OCI-LY3 (cell line): ENCODE measurements at regions not wholly inside any gene's neighbourhood (a gene's known extent, or its start where the extent isn't known, plus 50 kb on each side); places are given as distances from the start of the nearest gene placed in this dataset.

Experiments
- H2AFZ ChIP-seq: fragments of 200-600, 300-600 bp; shearing (Covaris generic); 2 replicates; pipeline ENCODE4 v1.6.0; 2014; ENCODE audit warnings: antibody characterized with exemption, low read depth, low read length
- H3K27ac ChIP-seq: fragments of 200-600, 300-600 bp; sonication (generic); 2 replicates; pipeline ENCODE4 v1.5.1; 2014; ENCODE audit warnings: mild to moderate bottlenecking, low read length, moderate library complexity, mixed read lengths
- H3K27me3 ChIP-seq: fragments of 200-600, 300-600 bp; sonication (generic); 2 replicates; pipeline ENCODE4 v1.6.1; 2014; ENCODE audit warnings: low read depth, low read length, mixed read lengths
- H3K36me3 ChIP-seq: fragments of 200-600, 300-600 bp; sonication (generic); replicated peaks from 2 replicates; pipeline ENCODE3; 2014; ENCODE audit warnings: low read depth, low read length, mixed read lengths
- H3K4me1 ChIP-seq: fragments of 300-600, 200-600 bp; sonication (generic); 2 replicates; pipeline ENCODE4 v1.6.1; 2014; ENCODE audit warnings: low read length, mixed read lengths
- H3K4me2 ChIP-seq: fragments of 200-600, 300-600 bp; sonication (generic); 2 replicates; pipeline ENCODE4 v1.6.1; 2014; ENCODE audit warnings: low read length, mixed read lengths
- H3K4me3 ChIP-seq: fragments of 300-600, 200-600 bp; sonication (generic); 2 replicates; pipeline ENCODE4 v1.5.1; 2014; ENCODE audit warnings: antibody characterized with exemption, mild to moderate bottlenecking, low read length, moderate library complexity
- H3K79me2 ChIP-seq: fragments of 300-600, 200-600 bp; shearing (Covaris generic); 2 replicates; pipeline ENCODE4 v1.6.1; 2014; ENCODE audit warnings: mild to moderate bottlenecking, low read length, mixed read lengths
- H3K9ac ChIP-seq: fragments of 300-600, 200-600 bp; shearing (Covaris generic); 2 replicates; pipeline ENCODE4 v1.6.0; 2014; ENCODE audit warnings: mild to moderate bottlenecking, low read length, moderate library complexity
- H3K9me3 ChIP-seq: fragments of 200-600, 300-600 bp; shearing (Covaris generic); 2 replicates; pipeline ENCODE4 v1.6.1; 2014; ENCODE audit warnings: low read length, mixed read lengths; ENCODE audit not compliant: insufficient read depth
- H4K20me1 ChIP-seq: fragments of 200-600, 300-600 bp; sonication (generic); 2 replicates; pipeline ENCODE4 v1.6.1; 2016; ENCODE audit warnings: low read length, mixed read lengths; ENCODE audit not compliant: insufficient read depth
- CTCF ChIP-seq: fragments of 200-600, 300-600 bp; sonication (generic); IDR thresholded peaks from 2 replicates; pipeline ENCODE4 v1.5.1; 2014; ENCODE audit warnings: antibody characterized with exemption, low read length, low read depth
- EZH2phosphoT487 ChIP-seq: fragments of 200-600 bp; shearing (Covaris generic); IDR thresholded peaks from 2 replicates; pipeline ENCODE4 v1.6.1; 2018; ENCODE audit warnings: antibody characterized with exemption, mixed run types, low read depth

GRCh38 chr2:100755441-100755840 is 64.5 kb upstream of the NPAS2 start:
- no peaks in the 10 kb centered on the region for H3K79me2 ChIP-seq
- no peaks in the 10 kb centered on the region for H3K4me1 ChIP-seq
- no peaks in the 10 kb centered on the region for H3K9me3 ChIP-seq
- peaks cover 40% of the 10 kb centered on the region for H3K27me3 ChIP-seq
- no peak overlapping the region for H3K27ac ChIP-seq
- TF ChIP-seq EZH2phosphoT487 (no peak), CTCF (no peak)
- H4K20me1 ChIP-seq, result no peaks in the 10 kb centered on the region
- no peak overlapping the region for H3K4me2 ChIP-seq
- H3K4me3 ChIP-seq, result no peak overlapping the region
- H3K36me3 ChIP-seq, result no peaks in the 10 kb centered on the region
- no peak overlapping the region for H2AFZ ChIP-seq
- H3K9ac ChIP-seq, result no peak overlapping the region

GRCh38 chr2:100756704-100757103 is 63.2 kb upstream of the NPAS2 start:
- Histone ChIP-seq H3K79me2 (no peaks in the 10 kb centered on the region), H3K4me2 (no peak overlapping the region), H3K4me1 (no peaks in the 10 kb centered on the region), H4K20me1 (no peaks in the 10 kb centered on the region), H3K27ac (no peak overlapping the region), H3K9me3 (no peaks in the 10 kb centered on the region), H3K27me3 (peaks cover 34% of the 10 kb centered on the region), H3K36me3 (no peaks in the 10 kb centered on the region), H3K9ac (no peak overlapping the region), H3K4me3 (no peak overlapping the region), H2AFZ (no peak overlapping the region)
- TF ChIP-seq EZH2phosphoT487 (no peak), CTCF (no peak)

GRCh38 chr2:100757621-100758394 is 62.1 kb upstream of the NPAS2 start:
- TF ChIP-seq CTCF (no peak), EZH2phosphoT487 (no peak)
- H3K4me3 ChIP-seq, result no peak overlapping the region
- no peak overlapping the region for H3K27ac ChIP-seq
- H3K27me3 ChIP-seq, result peaks cover 29% of the 10 kb centered on the region
- no peaks in the 10 kb centered on the region for H3K4me1 ChIP-seq
- H3K36me3 ChIP-seq, result no peaks in the 10 kb centered on the region
- no peak overlapping the region for H3K9ac ChIP-seq
- H3K9me3 ChIP-seq, result no peaks in the 10 kb centered on the region
- no peak overlapping the region for H3K4me2 ChIP-seq
- H4K20me1 ChIP-seq, result no peaks in the 10 kb centered on the region
- H3K79me2 ChIP-seq, result no peaks in the 10 kb centered on the region
- H2AFZ ChIP-seq, result no peak overlapping the region

GRCh38 chr2:100759901-100760300 is 60.0 kb upstream of the NPAS2 start:
- Histone ChIP-seq H3K4me2 (no peak overlapping the region), H3K4me3 (no peak overlapping the region), H3K27me3 (peaks cover 21% of the 10 kb centered on the region; the same call in 1 of the 2 replicates), H3K36me3 (no peaks in the 10 kb centered on the region), H2AFZ (no peak overlapping the region), H3K9me3 (no peaks in the 10 kb centered on the region), H3K79me2 (no peaks in the 10 kb centered on the region), H4K20me1 (no peaks in the 10 kb centered on the region), H3K9ac (no peak overlapping the region), H3K4me1 (no peaks in the 10 kb centered on the region), H3K27ac (no peak overlapping the region)
- no peak for TF ChIP-seq CTCF
